Keratinocyte (primary cell): ENCODE measurements at regions not wholly inside any gene's neighbourhood (a gene's known extent, or its start where the extent isn't known, plus 50 kb on each side); places are given as distances from the start of the nearest gene placed in this dataset.

Experiments used
- DNase-seq: peaks from one replicate; pipeline ENCODE4 v3.0.0-alpha.2; 2011; ENCODE audit warnings: low read depth, missing footprints, low spot score
- FAIRE-seq: peaks from 2 replicates; lab custom pipeline; 2011; peaks lifted over from hg19 to GRCh38; lab: Jason Lieb, UNC
- H2AFZ ChIP-seq: 2 replicates; pipeline ENCODE4 v1.6.0; 2012; ENCODE audit warnings: low read length, control low read depth, inconsistent platforms; ENCODE audit not compliant: control insufficient read depth
- H3K27ac ChIP-seq: 2 replicates; pipeline ENCODE4 v1.5.1; 2011; ENCODE audit warnings: low read length; ENCODE audit not compliant: control insufficient read depth, insufficient read depth
- H3K27me3 ChIP-seq: 3 replicates; pipeline ENCODE4 v1.6.0; 2011; ENCODE audit warnings: low read length; ENCODE audit not compliant: control insufficient read depth, insufficient read depth; ENCODE audit errors: extremely low read depth
- H3K36me3 ChIP-seq, 2 experiments: 2 replicates in 1 of 2; 3 replicates in 1 of 2; pipeline ENCODE4 v1.5.1; 2011; ENCODE audit warnings: low read length in 2 of 2, mild to moderate bottlenecking in 1 of 2; ENCODE audit not compliant: control insufficient read depth in 2 of 2, insufficient read depth in 2 of 2; ENCODE audit errors: extremely low read depth in 1 of 2
- H3K4me1 ChIP-seq: 3 replicates; pipeline ENCODE4 v1.5.1; 2011; ENCODE audit warnings: low read length; ENCODE audit not compliant: control insufficient read depth, insufficient read depth; ENCODE audit errors: extremely low read depth
- H3K4me2 ChIP-seq: 3 replicates; pipeline ENCODE4 v1.6.0; 2011; ENCODE audit warnings: low read depth, low read length; ENCODE audit not compliant: control insufficient read depth, insufficient read depth; ENCODE audit errors: extremely low read depth
- H3K4me3 ChIP-seq, 3 experiments: fragments of 200-600 bp in 1 of 3; sonication (generic) in 1 of 3; 2 replicates in 2 of 3; 3 replicates in 1 of 3; pipeline ENCODE4 v1.5.1; 2011 to 2016; ENCODE audit warnings: low read length in 3 of 3, mild to moderate bottlenecking in 3 of 3, control low read depth in 2 of 3, inconsistent platforms in 1 of 3, low read depth in 1 of 3, mixed read lengths in 1 of 3, mixed run types in 1 of 3, moderate library complexity in 1 of 3; ENCODE audit not compliant: control insufficient read depth in 2 of 3, insufficient read depth in 2 of 3; ENCODE audit errors: extremely low read depth in 1 of 3
- H3K79me2 ChIP-seq: 2 replicates; pipeline ENCODE4 v1.6.0; 2012; ENCODE audit warnings: low read length; ENCODE audit not compliant: control insufficient read depth, insufficient read depth
- H3K9ac ChIP-seq: 3 replicates; pipeline ENCODE4 v1.6.0; 2011; ENCODE audit warnings: low read length; ENCODE audit not compliant: control insufficient read depth, insufficient read depth; ENCODE audit errors: extremely low read depth
- H3K9me1 ChIP-seq: 3 replicates; pipeline ENCODE4 v1.6.0; 2011; ENCODE audit warnings: low read length; ENCODE audit not compliant: control insufficient read depth, insufficient read depth; ENCODE audit errors: extremely low read depth
- H3K9me3 ChIP-seq: 2 replicates; pipeline ENCODE4 v1.5.1; 2012; ENCODE audit warnings: low read depth, low read length; ENCODE audit not compliant: control insufficient read depth
- H4K20me1 ChIP-seq: 3 replicates; pipeline ENCODE4 v1.6.0; 2011; ENCODE audit warnings: low read length; ENCODE audit not compliant: control insufficient read depth, insufficient read depth; ENCODE audit errors: extremely low read depth
- CTCF ChIP-seq, 3 experiments: IDR thresholded peaks in 1 of 3; conservative IDR thresholded peaks in 1 of 3; optimal IDR thresholded peaks in 1 of 3; 2 replicates in 2 of 3; 3 replicates in 1 of 3; pipeline versions ENCODE3 to v1.5.1; 2011; ENCODE audit warnings: low read length in 3 of 3, mild to moderate bottlenecking in 3 of 3, moderate library complexity in 2 of 3, control low read depth in 1 of 3, inconsistent platforms in 1 of 3; ENCODE audit not compliant: insufficient read depth in 2 of 3; ENCODE audit errors: extremely low read depth in 1 of 3
- EZH2 ChIP-seq: IDR thresholded peaks from one replicate; pipeline ENCODE4 v1.6.1; 2012; ENCODE audit warnings: inconsistent platforms, mild to moderate bottlenecking, low read length, moderate library complexity
- dilution Hi-C: fragments of 300-500 bp; cut with MboI; formaldehyde crosslinking; loops from one replicate; pipeline ENCODE4 v1.7.0; 2020; ENCODE audit warnings: low sequenced_read_pairs; ENCODE audit not compliant: extremely low pct_ligation_motif_present

- H3K27me3 ChIP-seq: peaks cover 31% of the 10 kb centered on the region
- no peaks in the 10 kb centered on the region for H3K9me3 ChIP-seq
- no peak overlapping the region for H3K27ac ChIP-seq
- FAIRE-seq (no peak), DNase-seq (no peak)
- no peak for TF ChIP-seq CTCF (optimal IDR thresholded peaks at IDR 0.05 in 1 of 3, IDR thresholded peaks at IDR 0.05 in 1 of 3, conservative IDR thresholded peaks at IDR 0.05 in 1 of 3; ENCODE audit: extremely low read depth in 1 of 3, insufficient read depth in 2 of 3, low read length in 3 of 3)
- no peak for TF ChIP-seq EZH2
- H3K9ac ChIP-seq: no peak overlapping the region
- H3K9me1 ChIP-seq: no peaks in the 10 kb centered on the region
- H3K4me3 ChIP-seq: no peak overlapping the region
- H4K20me1 ChIP-seq: no peaks in the 10 kb centered on the region
- no peak overlapping the region for H2AFZ ChIP-seq
- H3K4me2 ChIP-seq: no peak overlapping the region
- no peaks in the 10 kb centered on the region for H3K79me2 ChIP-seq
- no peaks in the 10 kb centered on the region for H3K4me1 ChIP-seq
- no peaks in the 10 kb centered on the region for H3K36me3 ChIP-seq
- dilution Hi-C loops: no loop called here
Observed at GRCh38 chr7:116188-116981, 76.0 kb upstream of the FAM20C start.

- no peak for DNase-seq
- Histone ChIP-seq H2AFZ (no peak overlapping the region), H3K27ac (no peak overlapping the region), H3K9me1 (no peaks in the 10 kb centered on the region), H4K20me1 (no peaks in the 10 kb centered on the region), H3K4me2 (no peak overlapping the region), H3K9me3 (no peaks in the 10 kb centered on the region), H3K27me3 (peaks cover 39% of the 10 kb centered on the region), H3K9ac (no peak overlapping the region), H3K79me2 (no peaks in the 10 kb centered on the region), H3K36me3 (no peaks in the 10 kb centered on the region), H3K4me3 (no peak overlapping the region), H3K4me1 (no peaks in the 10 kb centered on the region)
- TF ChIP-seq EZH2 (no peak), CTCF (optimal IDR thresholded peaks at IDR 0.05 in 1 of 3, IDR thresholded peaks at IDR 0.05 in 1 of 3, conservative IDR thresholded peaks at IDR 0.05 in 1 of 3; ENCODE audit: extremely low read depth in 1 of 3, insufficient read depth in 2 of 3, low read length in 3 of 3) (no peak)
- no peak for FAIRE-seq
- dilution Hi-C loops: no loop called here
Observed at GRCh38 chr7:117836-118614, 74.3 kb upstream of the FAM20C start.
